NT2/D1 (cell line): ENCODE measurements at regions not wholly inside any gene's neighbourhood (a gene's known extent, or its start where the extent isn't known, plus 50 kb on each side); places are given as distances from the start of the nearest gene placed in this dataset.

ENCODE experiments used
- DNase-seq: peaks from one replicate; pipeline ENCODE4 v3.0.0-alpha.2; 2011; ENCODE audit warnings: low read depth, low spot score
- H3K27me3 ChIP-seq: 2 replicates; pipeline ENCODE4 v1.6.0; 2011; ENCODE audit warnings: mild to moderate bottlenecking; ENCODE audit not compliant: insufficient read length, insufficient read depth
- H3K36me3 ChIP-seq: 2 replicates; pipeline ENCODE4 v1.6.1; 2011; ENCODE audit warnings: mild to moderate bottlenecking, low read length, mixed read lengths; ENCODE audit not compliant: insufficient read depth, insufficient read length
- H3K4me1 ChIP-seq: 2 replicates; pipeline ENCODE4 v1.5.1; 2011; ENCODE audit not compliant: insufficient read depth, insufficient read length
- H3K4me3 ChIP-seq: 2 replicates; pipeline ENCODE4 v1.5.1; 2011; ENCODE audit warnings: low read depth; ENCODE audit not compliant: insufficient read length
- H3K9ac ChIP-seq: 2 replicates; pipeline ENCODE4 v1.6.0; 2011; ENCODE audit warnings: low read depth; ENCODE audit not compliant: insufficient read length
- H3K9me3 ChIP-seq: 2 replicates; pipeline ENCODE4 v1.5.1; 2011; ENCODE audit warnings: mild to moderate bottlenecking, low read length; ENCODE audit not compliant: insufficient read depth
- SUZ12 ChIP-seq: IDR thresholded peaks from 2 replicates; pipeline ENCODE4 v1.6.1; 2011; ENCODE audit not compliant: insufficient read length, insufficient read depth; ENCODE audit errors: extremely low read depth
- YY1 ChIP-seq: IDR thresholded peaks from 2 replicates; pipeline ENCODE4 v1.6.1; 2011; ENCODE audit not compliant: insufficient read length, insufficient read depth
- ZNF274 ChIP-seq: IDR thresholded peaks from 2 replicates; pipeline ENCODE4 v1.6.1; 2011; ENCODE audit warnings: mild to moderate bottlenecking, low read depth, low read length

- no peaks in the 10 kb centered on the region for H3K4me1 ChIP-seq
- H3K9me3 ChIP-seq = peaks cover 4% of the 10 kb centered on the region; the same call in 1 of the 2 replicates
- H3K9ac ChIP-seq = no peak overlapping the region
- no peaks in the 10 kb centered on the region for H3K27me3 ChIP-seq
- no peaks in the 10 kb centered on the region for H3K36me3 ChIP-seq
- no peak for TF ChIP-seq SUZ12
- no peak for TF ChIP-seq YY1
- TF ChIP-seq ZNF274 = no peak
- H3K4me3 ChIP-seq = no peak overlapping the region
- no peak for DNase-seq
These were observed 89.1 kb upstream of the NTM start for GRCh38 chr11:131281316-131281715.

GRCh38 chr11:131284041-131284440, 86.4 kb upstream of the NTM start:
- H3K9ac ChIP-seq = no peak overlapping the region
- no peaks in the 10 kb centered on the region for H3K27me3 ChIP-seq
- H3K4me1 ChIP-seq = no peaks in the 10 kb centered on the region
- peaks cover 4% of the 10 kb centered on the region; the same call in 1 of the 2 replicates for H3K9me3 ChIP-seq
- no peaks in the 10 kb centered on the region for H3K36me3 ChIP-seq
- no peak for TF ChIP-seq YY1
- no peak for TF ChIP-seq SUZ12
- TF ChIP-seq ZNF274 = no peak
- H3K4me3 ChIP-seq = no peak overlapping the region
- no peak for DNase-seq

- Histone ChIP-seq H3K4me3 (no peak overlapping the region), H3K27me3 (no peaks in the 10 kb centered on the region), H3K9ac (no peak overlapping the region), H3K36me3 (no peaks in the 10 kb centered on the region), H3K4me1 (no peaks in the 10 kb centered on the region), H3K9me3 (no peaks in the 10 kb centered on the region)
- no peak for TF ChIP-seq SUZ12
- TF ChIP-seq ZNF274 = no peak
- no peak for TF ChIP-seq YY1
- DNase-seq = no peak
These were observed 81.8 kb upstream of the NTM start for GRCh38 chr11:131288521-131289091.

GRCh38 chr11:131290185-131290584, 80.2 kb upstream of the NTM start:
- peak; percentile 8 for DNase-seq
- no peaks in the 10 kb centered on the region for H3K27me3 ChIP-seq

GRCh38 chr11:131295986-131296385, 74.4 kb upstream of the NTM start:
- no peak for DNase-seq
- Histone ChIP-seq H3K9me3 (no peaks in the 10 kb centered on the region), H3K4me1 (peaks cover 2% of the 10 kb centered on the region), H3K9ac (no peak overlapping the region), H3K36me3 (no peaks in the 10 kb centered on the region), H3K27me3 (no peaks in the 10 kb centered on the region), H3K4me3 (no peak overlapping the region)
- no peak for TF ChIP-seq ZNF274
- TF ChIP-seq YY1 = no peak

More at GRCh38 chr11:131290185-131290584, 80.2 kb upstream of the NTM start:
- TF ChIP-seq YY1 (no peak), ZNF274 (no peak), SUZ12 (no peak)
- H3K9me3 ChIP-seq = no peaks in the 10 kb centered on the region
- H3K36me3 ChIP-seq = no peaks in the 10 kb centered on the region
- H3K4me1 ChIP-seq = no peaks in the 10 kb centered on the region
- H3K9ac ChIP-seq = no peak overlapping the region
- H3K4me3 ChIP-seq = no peak overlapping the region

- no peak overlapping the region for H3K4me3 ChIP-seq
- H3K9me3 ChIP-seq = no peaks in the 10 kb centered on the region
- DNase-seq = no peak
- no peaks in the 10 kb centered on the region for H3K27me3 ChIP-seq
- no peak overlapping the region for H3K9ac ChIP-seq
- TF ChIP-seq YY1 = no peak
- TF ChIP-seq SUZ12 = no peak
- no peak for TF ChIP-seq ZNF274
- no peaks in the 10 kb centered on the region for H3K36me3 ChIP-seq
- peaks cover 2% of the 10 kb centered on the region for H3K4me1 ChIP-seq
These were observed 73.0 kb upstream of the NTM start for GRCh38 chr11:131297441-131297840.

- H3K27me3 ChIP-seq = no peaks in the 10 kb centered on the region
These were observed 70.6 kb upstream of the NTM start for GRCh38 chr11:131299598-131300438.

More at GRCh38 chr11:131299598-131300438, 70.6 kb upstream of the NTM start:
- Histone ChIP-seq H3K9ac (no peak overlapping the region), H3K9me3 (no peaks in the 10 kb centered on the region), H3K4me1 (peaks cover 2% of the 10 kb centered on the region), H3K4me3 (no peak overlapping the region), H3K36me3 (no peaks in the 10 kb centered on the region)
- no peak for DNase-seq
- TF ChIP-seq ZNF274 (no peak), SUZ12 (no peak), YY1 (no peak)
